ENCODE measurements at regions not wholly inside any gene's neighbourhood (a gene's known extent, or its start where the extent isn't known, plus 50 kb on each side); places are given as distances from the start of the nearest gene placed in this dataset.

DNA sequence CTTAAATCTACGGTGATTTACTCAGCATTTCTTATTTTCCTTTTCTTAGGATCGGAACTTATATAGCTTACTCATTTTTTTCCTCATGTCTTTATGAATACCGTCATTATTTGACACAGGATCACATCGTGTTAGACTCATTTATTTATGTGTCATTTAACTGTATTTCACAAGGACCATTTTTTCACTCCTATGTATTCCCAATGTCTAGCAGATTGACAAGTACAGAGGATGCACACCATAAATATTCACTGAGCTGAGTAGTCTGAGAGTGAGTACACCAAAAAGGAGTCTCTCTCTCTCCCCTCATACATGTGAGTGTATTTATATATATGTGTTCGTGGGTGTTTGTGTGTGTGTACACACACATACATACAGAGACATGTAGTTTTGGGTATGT is 573.5 kb downstream of the RNF144A start:
- H3K4me2 ChIP-seq (replicated peaks; ENCODE audit: extremely low read depth, low read length, poor library complexity, severe bottlenecking) = no peak overlapping the region
- Mint-ChIP-seq H3K9me3 (peaks cover 2 to 17% (median 6%) of the 10 kb centered on the region in 7 donors), H3K4me1 (no peaks in the 10 kb centered on the region), H3K36me3 (no peaks in the 10 kb centered on the region), H3K4me3 (no peak overlapping the region), H3K27me3 (ENCODE audit: low read depth in 3 of 3) (peaks cover 0 to 3% (median 1%) of the 10 kb centered on the region in 3 donors), H3K27ac (no peak overlapping the region)
- H3K27ac ChIP-seq (ENCODE audit: low read depth in 1 of 2, low read length in 2 of 2) = no peak overlapping the region
- H3K4me3 ChIP-seq (replicated peaks in 1 of 3; ENCODE audit: low read depth in 2 of 3, low read length in 3 of 3) = no peak overlapping the region
- TF ChIP-seq, protein P1, sequence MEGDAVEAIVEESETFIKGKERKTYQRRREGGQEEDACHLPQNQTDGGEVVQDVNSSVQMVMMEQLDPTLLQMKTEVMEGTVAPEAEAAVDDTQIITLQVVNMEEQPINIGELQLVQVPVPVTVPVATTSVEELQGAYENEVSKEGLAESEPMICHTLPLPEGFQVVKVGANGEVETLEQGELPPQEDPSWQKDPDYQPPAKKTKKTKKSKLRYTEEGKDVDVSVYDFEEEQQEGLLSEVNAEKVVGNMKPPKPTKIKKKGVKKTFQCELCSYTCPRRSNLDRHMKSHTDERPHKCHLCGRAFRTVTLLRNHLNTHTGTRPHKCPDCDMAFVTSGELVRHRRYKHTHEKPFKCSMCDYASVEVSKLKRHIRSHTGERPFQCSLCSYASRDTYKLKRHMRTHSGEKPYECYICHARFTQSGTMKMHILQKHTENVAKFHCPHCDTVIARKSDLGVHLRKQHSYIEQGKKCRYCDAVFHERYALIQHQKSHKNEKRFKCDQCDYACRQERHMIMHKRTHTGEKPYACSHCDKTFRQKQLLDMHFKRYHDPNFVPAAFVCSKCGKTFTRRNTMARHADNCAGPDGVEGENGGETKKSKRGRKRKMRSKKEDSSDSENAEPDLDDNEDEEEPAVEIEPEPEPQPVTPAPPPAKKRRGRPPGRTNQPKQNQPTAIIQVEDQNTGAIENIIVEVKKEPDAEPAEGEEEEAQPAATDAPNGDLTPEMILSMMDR (IDR thresholded peaks at IDR 0.05) = no peak
- no peak overlapping the region for H2AFZ ChIP-seq (ENCODE audit: insufficient read depth, low read depth, low read length, poor library complexity, severe bottlenecking)
- no peak for DNase-seq
- H4K20me1 ChIP-seq (ENCODE audit: insufficient read depth, low read length) = no peaks in the 10 kb centered on the region
- WGBS (ENCODE audit: insufficient coverage) = no CpG with 5 or more reads among the region's 5 CpGs
- no peaks in the 10 kb centered on the region for H3K79me2 ChIP-seq (ENCODE audit: insufficient read depth, low read length)
- no peak overlapping the region for H3K9ac ChIP-seq (ENCODE audit: insufficient read depth, low read length, poor library complexity, severe bottlenecking)
- peaks cover 3 to 5% of the 10 kb centered on the region in 2 donors for H3K9me3 ChIP-seq (replicated peaks in 1 of 2; ENCODE audit: control insufficient read depth in 1 of 2, insufficient read depth in 1 of 2, low read length in 2 of 2)
- no peaks in the 10 kb centered on the region for H3K36me3 ChIP-seq (replicated peaks in 1 of 2; ENCODE audit: control insufficient read depth in 1 of 2, insufficient read depth in 2 of 2, low read length in 2 of 2)
- intact Hi-C loops (cut with micrococcal nuclease) = no loop called here
- H3K27me3 ChIP-seq (ENCODE audit: control insufficient read depth in 2 of 2, insufficient read depth in 2 of 2, low read length in 2 of 2) = no peaks in the 10 kb centered on the region
- no peaks in the 10 kb centered on the region for H3K4me1 ChIP-seq (ENCODE audit: control insufficient read depth in 1 of 2, insufficient read depth in 2 of 2, low read length in 2 of 2)

DNA sequence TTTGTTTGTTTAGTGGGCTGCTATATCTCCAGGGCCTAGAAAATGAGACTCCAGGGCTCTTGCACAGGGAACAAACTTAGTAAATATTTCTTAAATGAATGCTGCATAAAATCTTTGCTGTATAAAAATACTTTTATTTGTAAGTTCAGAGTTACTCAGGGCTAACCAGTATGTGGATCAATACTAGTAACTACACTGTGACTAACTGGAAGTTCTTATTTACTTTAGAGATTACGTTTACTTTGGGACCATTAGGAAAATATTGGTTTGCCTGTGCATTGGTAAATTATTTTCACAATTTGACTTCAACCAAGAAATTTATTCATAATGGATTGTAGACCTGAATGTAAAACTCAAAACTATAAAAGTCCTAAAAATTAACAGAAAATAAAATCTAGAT is 575.5 kb downstream of the RNF144A start:
- H3K27me3 ChIP-seq (ENCODE audit: control insufficient read depth in 2 of 2, insufficient read depth in 2 of 2, low read length in 2 of 2) = no peaks in the 10 kb centered on the region
- Mint-ChIP-seq H3K27me3 (ENCODE audit: low read depth in 3 of 3) (peaks cover 0 to 3% (median 0%) of the 10 kb centered on the region in 3 donors), H3K4me1 (peaks cover 11% of the 10 kb centered on the region), H3K27ac (no peak overlapping the region), H3K4me3 (no peak overlapping the region), H3K36me3 (no peaks in the 10 kb centered on the region), H3K9me3 (peaks cover 2 to 17% (median 6%) of the 10 kb centered on the region in 7 donors)
- no peak overlapping the region for H2AFZ ChIP-seq (ENCODE audit: insufficient read depth, low read depth, low read length, poor library complexity, severe bottlenecking)
- intact Hi-C loops (cut with micrococcal nuclease) = no loop called here
- H3K9ac ChIP-seq (ENCODE audit: insufficient read depth, low read length, poor library complexity, severe bottlenecking) = no peak overlapping the region
- H3K4me1 ChIP-seq (ENCODE audit: control insufficient read depth in 1 of 2, insufficient read depth in 2 of 2, low read length in 2 of 2) = peaks cover 8 to 10% of the 10 kb centered on the region in 2 donors
- no peak for DNase-seq
- H3K36me3 ChIP-seq (replicated peaks in 1 of 2; ENCODE audit: control insufficient read depth in 1 of 2, insufficient read depth in 2 of 2, low read length in 2 of 2) = no peaks in the 10 kb centered on the region
- no peak overlapping the region for H3K4me3 ChIP-seq (replicated peaks in 1 of 3; ENCODE audit: low read depth in 2 of 3, low read length in 3 of 3)
- H4K20me1 ChIP-seq (ENCODE audit: insufficient read depth, low read length) = no peaks in the 10 kb centered on the region
- H3K4me2 ChIP-seq (replicated peaks; ENCODE audit: extremely low read depth, low read length, poor library complexity, severe bottlenecking) = no peak overlapping the region
- no peaks in the 10 kb centered on the region for H3K79me2 ChIP-seq (ENCODE audit: insufficient read depth, low read length)
- H3K9me3 ChIP-seq (replicated peaks in 1 of 2; ENCODE audit: control insufficient read depth in 1 of 2, insufficient read depth in 1 of 2, low read length in 2 of 2) = peaks cover 3 to 5% of the 10 kb centered on the region in 2 donors
- H3K27ac ChIP-seq (ENCODE audit: low read depth in 1 of 2, low read length in 2 of 2) = no peak overlapping the region
- WGBS (ENCODE audit: insufficient coverage) = no CpG with 5 or more reads among the region's 1 CpG
- TF ChIP-seq, protein P1 (IDR thresholded peaks at IDR 0.05) = no peak

All from CD14-positive monocyte (primary cell).